WTC11 (cell line): ENCODE measurements at regions not wholly inside any gene's neighbourhood (a gene's known extent, or its start where the extent isn't known, plus 50 kb on each side); places are given as distances from the start of the nearest gene placed in this dataset.
"Not testable (repeated sequence)": the region's sequence is repeated elsewhere in the genome, so short reads cannot be mapped to it uniquely, and the experiment has no call there.

ENCODE experiments used
- CBFB ChIP-seq: sonication (generic); formaldehyde crosslinking; IDR thresholded peaks from 2 replicates; pipeline ENCODE4 v1.8.1; 2022; ENCODE audit warnings: mild to moderate bottlenecking, low read depth, missing genetic modification reagents
- ETV6 ChIP-seq: sonication (generic); formaldehyde crosslinking; IDR thresholded peaks from 2 replicates; pipeline ENCODE4 v1.8.1; 2022; ENCODE audit warnings: mild to moderate bottlenecking, missing genetic modification reagents
- MYBL2 ChIP-seq: sonication (generic); formaldehyde crosslinking; IDR thresholded peaks from 2 replicates; pipeline ENCODE4 v1.8.1; 2023; ENCODE audit warnings: mild to moderate bottlenecking, moderate library complexity, missing genetic modification reagents
- RELA ChIP-seq: sonication (generic); formaldehyde crosslinking; IDR thresholded peaks from 2 replicates; pipeline ENCODE4 v1.8.1; 2022; ENCODE audit warnings: missing genetic modification reagents, mild to moderate bottlenecking, borderline replicate concordance
- TF ChIP-seq, protein P1 (sequence below): fragments of 200-600 bp; IDR thresholded peaks from 2 replicates; pipeline ENCODE4 v1.8.0; 2022; ENCODE audit warnings: antibody characterized with exemption

DNA sequence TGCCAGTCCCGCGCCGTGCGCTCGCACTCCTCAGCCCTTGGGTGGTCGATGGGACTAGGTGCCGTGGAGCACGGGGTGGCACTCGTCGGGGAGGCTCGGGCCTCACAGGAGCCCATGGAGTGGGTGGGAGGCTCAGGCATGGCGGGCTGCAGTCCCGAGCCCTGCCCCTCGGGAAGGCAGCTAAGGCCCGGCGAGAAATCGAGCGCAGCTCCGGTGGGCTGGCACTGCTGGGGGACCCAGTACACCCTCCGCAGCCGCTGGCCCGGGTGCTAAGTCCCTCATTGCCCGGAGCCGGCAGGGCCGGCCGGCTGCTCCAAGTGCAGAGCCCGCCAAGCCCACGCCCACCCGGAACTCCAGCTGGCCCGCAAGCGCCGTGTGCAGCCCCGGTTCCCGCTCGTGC is 756.9 kb upstream of the SOX11 start:
- not testable (repeated sequence) for TF ChIP-seq RELA (CRISPR knock-in tag); MYBL2 (CRISPR knock-in tag); CBFB (CRISPR knock-in tag); ETV6
- TF ChIP-seq, protein P1, sequence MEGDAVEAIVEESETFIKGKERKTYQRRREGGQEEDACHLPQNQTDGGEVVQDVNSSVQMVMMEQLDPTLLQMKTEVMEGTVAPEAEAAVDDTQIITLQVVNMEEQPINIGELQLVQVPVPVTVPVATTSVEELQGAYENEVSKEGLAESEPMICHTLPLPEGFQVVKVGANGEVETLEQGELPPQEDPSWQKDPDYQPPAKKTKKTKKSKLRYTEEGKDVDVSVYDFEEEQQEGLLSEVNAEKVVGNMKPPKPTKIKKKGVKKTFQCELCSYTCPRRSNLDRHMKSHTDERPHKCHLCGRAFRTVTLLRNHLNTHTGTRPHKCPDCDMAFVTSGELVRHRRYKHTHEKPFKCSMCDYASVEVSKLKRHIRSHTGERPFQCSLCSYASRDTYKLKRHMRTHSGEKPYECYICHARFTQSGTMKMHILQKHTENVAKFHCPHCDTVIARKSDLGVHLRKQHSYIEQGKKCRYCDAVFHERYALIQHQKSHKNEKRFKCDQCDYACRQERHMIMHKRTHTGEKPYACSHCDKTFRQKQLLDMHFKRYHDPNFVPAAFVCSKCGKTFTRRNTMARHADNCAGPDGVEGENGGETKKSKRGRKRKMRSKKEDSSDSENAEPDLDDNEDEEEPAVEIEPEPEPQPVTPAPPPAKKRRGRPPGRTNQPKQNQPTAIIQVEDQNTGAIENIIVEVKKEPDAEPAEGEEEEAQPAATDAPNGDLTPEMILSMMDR = not testable (repeated sequence)
